ENCODE measurements at regions not wholly inside any gene's neighbourhood (a gene's known extent, or its start where the extent isn't known, plus 50 kb on each side); places are given as distances from the start of the nearest gene placed in this dataset.
"Not testable (repeated sequence)": the region's sequence is repeated elsewhere in the genome, so short reads cannot be mapped to it uniquely, and the experiment has no call there.

DNA sequence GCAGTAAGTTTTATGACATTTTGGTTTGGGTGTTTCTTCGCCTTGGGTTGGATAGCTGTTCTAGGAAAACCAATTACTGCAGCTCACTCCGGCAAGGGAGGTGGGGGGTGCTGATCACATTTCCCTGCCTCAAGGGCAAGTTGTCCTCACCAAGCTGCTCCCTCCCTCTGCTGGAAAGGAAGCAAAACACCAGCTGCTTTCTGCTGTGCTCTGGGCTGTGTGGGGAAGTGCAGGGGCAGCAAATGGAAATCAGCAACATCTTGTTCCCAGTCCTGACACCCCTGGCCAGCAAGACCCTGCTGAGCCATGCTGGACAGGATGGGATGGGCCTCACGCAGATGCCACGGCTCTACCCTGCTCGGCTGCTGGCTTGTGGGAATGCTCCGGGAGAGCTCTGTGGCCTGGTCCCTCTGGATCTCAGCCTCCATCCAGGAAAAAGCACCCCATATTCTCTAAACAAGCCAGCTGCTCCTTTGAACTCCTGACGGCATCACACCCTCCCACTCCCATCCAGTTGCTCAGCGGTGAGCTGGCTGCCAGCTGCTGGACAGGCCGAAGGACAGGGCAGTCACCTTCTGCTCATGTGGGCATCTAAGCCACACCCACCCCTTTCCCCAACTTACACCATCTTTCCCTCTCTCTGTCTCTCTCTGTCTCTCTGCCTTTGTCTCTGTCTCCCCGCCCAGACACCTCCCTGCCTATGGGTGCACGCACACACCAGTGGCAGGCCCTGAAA lies 52.4 kb upstream of the EIF5 start (continued):
- no peak for TF ChIP-seq EZH2 (conservative IDR thresholded peaks at IDR 0.05; ENCODE audit: low read depth, low read length)
- TF ChIP-seq, protein P1, sequence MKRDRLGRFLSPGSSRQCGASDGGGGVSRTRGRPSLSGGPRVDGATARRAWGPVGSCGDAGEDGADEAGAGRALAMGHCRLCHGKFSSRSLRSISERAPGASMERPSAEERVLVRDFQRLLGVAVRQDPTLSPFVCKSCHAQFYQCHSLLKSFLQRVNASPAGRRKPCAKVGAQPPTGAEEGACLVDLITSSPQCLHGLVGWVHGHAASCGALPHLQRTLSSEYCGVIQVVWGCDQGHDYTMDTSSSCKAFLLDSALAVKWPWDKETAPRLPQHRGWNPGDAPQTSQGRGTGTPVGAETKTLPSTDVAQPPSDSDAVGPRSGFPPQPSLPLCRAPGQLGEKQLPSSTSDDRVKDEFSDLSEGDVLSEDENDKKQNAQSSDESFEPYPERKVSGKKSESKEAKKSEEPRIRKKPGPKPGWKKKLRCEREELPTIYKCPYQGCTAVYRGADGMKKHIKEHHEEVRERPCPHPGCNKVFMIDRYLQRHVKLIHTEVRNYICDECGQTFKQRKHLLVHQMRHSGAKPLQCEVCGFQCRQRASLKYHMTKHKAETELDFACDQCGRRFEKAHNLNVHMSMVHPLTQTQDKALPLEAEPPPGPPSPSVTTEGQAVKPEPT (CRISPR knock-in tag; IDR thresholded peaks at IDR 0.05; ENCODE audit: low read depth), result no peak
- TF ChIP-seq, protein P2, sequence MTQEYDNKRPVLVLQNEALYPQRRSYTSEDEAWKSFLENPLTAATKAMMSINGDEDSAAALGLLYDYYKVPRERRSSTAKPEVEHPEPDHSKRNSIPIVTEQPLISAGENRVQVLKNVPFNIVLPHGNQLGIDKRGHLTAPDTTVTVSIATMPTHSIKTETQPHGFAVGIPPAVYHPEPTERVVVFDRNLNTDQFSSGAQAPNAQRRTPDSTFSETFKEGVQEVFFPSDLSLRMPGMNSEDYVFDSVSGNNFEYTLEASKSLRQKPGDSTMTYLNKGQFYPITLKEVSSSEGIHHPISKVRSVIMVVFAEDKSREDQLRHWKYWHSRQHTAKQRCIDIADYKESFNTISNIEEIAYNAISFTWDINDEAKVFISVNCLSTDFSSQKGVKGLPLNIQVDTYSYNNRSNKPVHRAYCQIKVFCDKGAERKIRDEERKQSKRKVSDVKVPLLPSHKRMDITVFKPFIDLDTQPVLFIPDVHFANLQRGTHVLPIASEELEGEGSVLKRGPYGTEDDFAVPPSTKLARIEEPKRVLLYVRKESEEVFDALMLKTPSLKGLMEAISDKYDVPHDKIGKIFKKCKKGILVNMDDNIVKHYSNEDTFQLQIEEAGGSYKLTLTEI (CRISPR knock-in tag; conservative IDR thresholded peaks at IDR 0.05), result no peak
- TF ChIP-seq, protein P3, sequence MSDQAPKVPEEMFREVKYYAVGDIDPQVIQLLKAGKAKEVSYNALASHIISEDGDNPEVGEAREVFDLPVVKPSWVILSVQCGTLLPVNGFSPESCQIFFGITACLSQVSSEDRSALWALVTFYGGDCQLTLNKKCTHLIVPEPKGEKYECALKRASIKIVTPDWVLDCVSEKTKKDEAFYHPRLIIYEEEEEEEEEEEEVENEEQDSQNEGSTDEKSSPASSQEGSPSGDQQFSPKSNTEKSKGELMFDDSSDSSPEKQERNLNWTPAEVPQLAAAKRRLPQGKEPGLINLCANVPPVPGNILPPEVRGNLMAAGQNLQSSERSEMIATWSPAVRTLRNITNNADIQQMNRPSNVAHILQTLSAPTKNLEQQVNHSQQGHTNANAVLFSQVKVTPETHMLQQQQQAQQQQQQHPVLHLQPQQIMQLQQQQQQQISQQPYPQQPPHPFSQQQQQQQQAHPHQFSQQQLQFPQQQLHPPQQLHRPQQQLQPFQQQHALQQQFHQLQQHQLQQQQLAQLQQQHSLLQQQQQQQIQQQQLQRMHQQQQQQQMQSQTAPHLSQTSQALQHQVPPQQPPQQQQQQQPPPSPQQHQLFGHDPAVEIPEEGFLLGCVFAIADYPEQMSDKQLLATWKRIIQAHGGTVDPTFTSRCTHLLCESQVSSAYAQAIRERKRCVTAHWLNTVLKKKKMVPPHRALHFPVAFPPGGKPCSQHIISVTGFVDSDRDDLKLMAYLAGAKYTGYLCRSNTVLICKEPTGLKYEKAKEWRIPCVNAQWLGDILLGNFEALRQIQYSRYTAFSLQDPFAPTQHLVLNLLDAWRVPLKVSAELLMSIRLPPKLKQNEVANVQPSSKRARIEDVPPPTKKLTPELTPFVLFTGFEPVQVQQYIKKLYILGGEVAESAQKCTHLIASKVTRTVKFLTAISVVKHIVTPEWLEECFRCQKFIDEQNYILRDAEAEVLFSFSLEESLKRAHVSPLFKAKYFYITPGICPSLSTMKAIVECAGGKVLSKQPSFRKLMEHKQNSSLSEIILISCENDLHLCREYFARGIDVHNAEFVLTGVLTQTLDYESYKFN (CRISPR knock-in tag; conservative IDR thresholded peaks at IDR 0.05), result no peak
- TF ChIP-seq SMC3 (IDR thresholded peaks at IDR 0.05; ENCODE audit: low read length), result peak; percentile 68

DNA sequence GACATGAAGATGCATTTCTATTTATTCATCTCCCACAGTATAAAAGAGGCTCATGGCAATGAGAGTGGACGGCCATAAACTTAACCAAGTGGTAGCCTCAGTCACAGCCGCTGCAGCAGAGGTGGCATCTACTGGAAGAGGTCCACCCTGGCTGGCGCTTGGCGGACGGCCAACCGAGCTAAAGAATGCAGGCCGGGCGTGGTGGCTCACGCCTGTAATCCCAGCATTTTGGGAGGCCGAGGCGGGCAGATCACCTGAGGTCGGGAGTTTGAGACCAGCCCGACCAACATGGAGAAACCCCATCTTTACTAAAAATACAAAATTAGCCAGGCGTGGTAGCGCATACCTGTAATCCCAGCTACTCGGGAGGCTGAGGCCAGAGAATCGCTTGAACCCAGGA lies 51.7 kb upstream of the EIF5 start:
- peaks cover 36% of the 10 kb centered on the region for H3K4me1 ChIP-seq (ENCODE audit: insufficient read depth, low read length)
- 72% methylated on average over 17 of the region's 17 CpGs for WGBS (ENCODE audit: low lambda C conversion rate)
- POLR2A ChIA-PET, result interaction anchor here (2.1 kb wide), 1 partner anchor 37 kb away, joined by 6 read pairs; no protein-coding TSS in a partner anchor
- H3K79me2 ChIP-seq (ENCODE audit: insufficient read depth, low read length); CTCF ChIA-PET (ENCODE audit: low intra/inter-chr PET ratio, low total read pairs); intact Hi-C loops (cut with micrococcal nuclease; ENCODE audit: unreplicated experiment); BruUV-seq (replicated peaks); H4K20me1 ChIP-seq (ENCODE audit: insufficient read depth, low read length); in situ Hi-C loops (cut with HindIII; ENCODE audit: extremely low pct_ligation_motif_present, low pct_unique_long_range_greater_than_20kb); FAIRE-seq; H3K9me3 ChIP-seq (ENCODE audit: low read length); H2AFZ ChIP-seq (ENCODE audit: low read length); DNase-seq (ENCODE audit: low spot score); H3K27ac ChIP-seq (ENCODE audit: extremely low read length, insufficient read depth, low read length); H3K9ac ChIP-seq (ENCODE audit: insufficient read depth, low read depth, low read length); H3K4me2 ChIP-seq (ENCODE audit: low read depth, low read length); ATAC-seq; H3K36me3 ChIP-seq (replicated peaks in 1 of 2; ENCODE audit: control insufficient read depth in 1 of 2, insufficient read depth in 2 of 2, low read length in 2 of 2); H3K27me3 ChIP-seq (ENCODE audit: control insufficient read depth in 1 of 2, insufficient read depth in 2 of 2, low read length in 2 of 2); H3K4me3 ChIP-seq (replicated peaks in 1 of 3; ENCODE audit: insufficient read depth in 1 of 3, low read depth in 2 of 3, low read length in 3 of 3): not testable (repeated sequence)

Data from HepG2 (cell line).